Omental fat pad (tissue), 3 donors: ENCODE measurements at regions not wholly inside any gene's neighbourhood (a gene's known extent, or its start where the extent isn't known, plus 50 kb on each side); places are given as distances from the start of the nearest gene placed in this dataset.

Experiments used
- ATAC-seq: fragments of 150-250 bp; one replicate; pipeline ENCODE4 v1.9.1; 2016; ENCODE audit warnings: mild to moderate bottlenecking, moderate library complexity; ENCODE audit not compliant: low FRiP score
- DNase-seq: peaks from one replicate; pipeline ENCODE4 v3.0.0-alpha.2; 2019; ENCODE audit warnings: low spot score
- CTCF ChIP-seq, 3 donors: fragments of 450-650 bp; IDR thresholded peaks; one replicate each; pipeline ENCODE4 v1.5.1; 2016 to 2017; ENCODE audit warnings: antibody characterized with exemption in 3 of 3, mild to moderate bottlenecking in 3 of 3, moderate library complexity in 2 of 3

- no peak for TF ChIP-seq CTCF (IDR thresholded peaks at IDR 0.05)
- ATAC-seq (no peak), DNase-seq (no peak)
Measured at GRCh38 chr4:91812319-91812718, 491.4 kb upstream of the GRID2 start.

GRCh38 chr4:91824773-91825172 lies 479.0 kb upstream of the GRID2 start:
- no peak for DNase-seq
- no peak for TF ChIP-seq CTCF (IDR thresholded peaks at IDR 0.05)
- ATAC-seq: no peak

- no peak for ATAC-seq
Measured at GRCh38 chr4:91826186-91826585, 477.6 kb upstream of the GRID2 start.

GRCh38 chr4:91827914-91828313 lies 475.9 kb upstream of the GRID2 start:
- ATAC-seq (no peak), DNase-seq (no peak)
- TF ChIP-seq CTCF (IDR thresholded peaks at IDR 0.05): no peak

More at GRCh38 chr4:91826186-91826585, 477.6 kb upstream of the GRID2 start:
- TF ChIP-seq CTCF (IDR thresholded peaks at IDR 0.05): no peak
- DNase-seq: no peak

- no peak for DNase-seq
- no peak for ATAC-seq
- no peak for TF ChIP-seq CTCF (IDR thresholded peaks at IDR 0.05)
Measured at GRCh38 chr4:91829531-91829930, 474.2 kb upstream of the GRID2 start.

GRCh38 chr4:91830681-91831395 lies 472.9 kb upstream of the GRID2 start:
- DNase-seq (no peak), ATAC-seq (no peak)
- no peak for TF ChIP-seq CTCF (IDR thresholded peaks at IDR 0.05)

- no peak for TF ChIP-seq CTCF (IDR thresholded peaks at IDR 0.05)
- ATAC-seq (peak; percentile 62), DNase-seq (no peak)
Measured at GRCh38 chr4:91837608-91838029, 466.1 kb upstream of the GRID2 start.
